ENCODE measurements at regions not wholly inside any gene's neighbourhood (a gene's known extent, or its start where the extent isn't known, plus 50 kb on each side); places are given as distances from the start of the nearest gene placed in this dataset.

DNA sequence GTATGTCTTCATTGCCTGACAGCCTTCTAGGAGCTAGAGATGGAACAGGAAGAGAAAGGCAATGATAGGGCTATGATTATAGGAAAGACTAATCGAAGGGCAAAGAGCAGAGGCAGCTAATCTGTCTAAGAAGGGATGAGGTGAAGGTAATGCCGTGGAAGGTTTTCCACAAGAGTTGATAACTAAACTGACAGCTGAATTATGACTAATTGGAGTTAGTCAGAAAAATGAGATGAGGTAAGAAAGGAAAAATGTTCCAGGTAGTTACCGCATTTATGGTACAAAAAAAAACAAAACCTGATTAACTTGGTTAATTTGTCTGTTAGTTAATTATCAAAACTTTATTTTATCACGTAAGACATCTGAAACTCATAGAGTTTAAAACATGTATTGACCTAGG, 260.3 kb downstream of the SLITRK6 start:
- no peak for DNase-seq (ENCODE audit: low spot score)

DNA sequence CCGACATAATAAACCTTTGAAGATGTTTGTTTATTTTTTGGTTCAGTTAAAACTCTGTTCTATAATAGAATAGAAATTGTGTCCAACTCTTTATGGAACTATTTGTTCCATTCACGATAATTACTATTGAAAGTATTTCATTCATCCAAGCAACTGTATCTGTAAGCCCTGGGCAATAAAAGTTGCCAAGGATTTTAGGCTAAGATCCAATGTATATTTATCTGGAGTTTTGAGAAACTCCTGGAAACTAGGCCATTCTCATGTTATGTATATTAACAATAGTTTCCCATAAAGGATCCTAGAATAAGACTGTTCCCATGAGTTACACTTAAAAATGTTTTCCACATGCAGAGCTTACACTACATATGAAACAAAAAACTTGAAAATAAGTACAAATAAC, 261.6 kb downstream of the SLITRK6 start:
- no peak for DNase-seq (ENCODE audit: low spot score)

DNA sequence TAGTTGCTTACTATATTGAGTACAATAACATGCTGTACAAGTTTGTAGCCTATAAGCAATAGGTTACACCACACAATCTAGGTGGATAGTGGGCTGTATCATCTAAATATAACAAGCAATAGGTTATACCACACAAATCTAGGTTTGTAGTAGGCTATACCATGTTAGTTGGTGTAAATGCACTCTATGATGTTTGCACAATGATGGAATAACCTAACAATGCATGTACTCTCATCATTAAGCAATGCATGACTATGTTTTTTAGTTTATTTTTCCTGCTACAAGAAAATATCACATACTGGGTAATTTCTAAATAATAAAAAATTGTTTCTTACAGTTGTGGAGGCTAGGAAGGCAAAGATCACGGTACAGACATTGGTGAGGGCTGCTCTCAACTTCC, 262.5 kb downstream of the SLITRK6 start:
- no peak for DNase-seq (ENCODE audit: low spot score)

DNA sequence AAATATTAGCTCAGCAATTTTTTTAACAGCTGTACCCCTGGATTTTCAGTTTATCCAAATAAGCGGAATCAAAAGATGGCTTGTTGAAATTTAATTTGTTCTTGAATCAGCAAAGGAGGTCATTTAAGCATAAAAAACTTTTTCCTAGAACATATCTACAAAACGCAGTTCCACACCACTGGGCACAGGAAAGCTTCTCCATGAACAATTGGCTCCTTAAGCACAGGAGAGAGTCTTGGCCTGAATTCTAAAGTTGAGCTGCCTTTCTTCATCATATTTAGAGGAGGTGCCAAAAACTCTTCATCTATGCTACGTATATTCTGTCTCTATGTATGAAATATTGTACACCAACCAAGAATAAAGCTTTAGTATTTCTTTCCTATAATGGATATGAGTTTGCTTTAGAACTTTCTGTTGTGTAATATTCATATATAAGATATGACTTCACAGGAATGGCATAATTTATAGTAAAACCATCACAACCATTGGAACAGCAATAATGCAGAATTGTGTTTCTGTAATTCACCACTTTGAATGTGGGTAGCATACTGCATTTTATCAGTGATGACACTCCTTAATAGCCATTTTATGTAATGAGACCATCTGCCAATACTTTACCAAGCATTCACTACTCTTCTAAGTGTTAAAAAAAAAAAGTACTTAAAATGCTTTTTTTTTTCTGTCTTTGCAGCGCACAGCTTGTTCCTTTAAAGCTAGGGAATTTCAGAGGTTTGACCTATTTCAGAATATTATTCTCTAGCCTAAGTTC, 263.7 kb downstream of the SLITRK6 start:
- no peak for DNase-seq (ENCODE audit: low spot score)

DNA sequence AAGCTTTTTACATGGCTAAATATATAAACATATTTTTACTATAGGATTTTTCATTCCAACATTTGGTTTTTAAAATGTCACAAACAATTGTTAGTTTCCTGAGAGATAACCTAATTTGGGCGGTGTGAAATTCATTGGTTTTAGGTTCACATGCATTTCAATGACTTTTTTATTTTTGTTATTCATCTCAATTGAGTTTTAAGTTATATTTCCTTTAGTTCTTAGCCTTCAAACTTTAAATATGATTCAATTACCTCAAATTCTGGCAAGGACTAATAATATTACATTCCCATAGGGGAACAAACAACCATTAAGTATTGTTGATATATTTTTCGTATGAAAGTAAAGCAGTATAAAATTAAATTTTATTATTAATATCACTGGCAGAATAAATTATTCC, 265.3 kb downstream of the SLITRK6 start:
- no peak for DNase-seq (ENCODE audit: low spot score)

DNA sequence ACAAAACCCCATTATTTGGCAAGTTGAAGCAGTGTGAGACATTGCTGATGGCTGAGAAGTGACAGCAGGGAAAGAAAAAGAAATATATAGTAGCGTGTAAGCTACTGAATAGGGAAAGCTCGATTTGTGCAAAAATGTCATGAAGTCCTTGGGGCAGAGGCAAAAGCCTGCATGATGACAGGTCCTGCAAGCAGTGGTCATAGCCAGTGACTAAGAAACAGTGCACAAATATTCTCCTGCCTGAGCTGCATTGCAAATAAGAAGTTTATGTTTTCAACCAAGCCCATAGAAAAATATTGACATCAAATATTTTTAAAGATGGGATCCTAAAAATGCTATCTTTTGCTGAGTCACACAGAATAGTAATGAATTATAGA, 270.0 kb downstream of the SLITRK6 start:
- no peak for DNase-seq (ENCODE audit: low spot score)

DNA sequence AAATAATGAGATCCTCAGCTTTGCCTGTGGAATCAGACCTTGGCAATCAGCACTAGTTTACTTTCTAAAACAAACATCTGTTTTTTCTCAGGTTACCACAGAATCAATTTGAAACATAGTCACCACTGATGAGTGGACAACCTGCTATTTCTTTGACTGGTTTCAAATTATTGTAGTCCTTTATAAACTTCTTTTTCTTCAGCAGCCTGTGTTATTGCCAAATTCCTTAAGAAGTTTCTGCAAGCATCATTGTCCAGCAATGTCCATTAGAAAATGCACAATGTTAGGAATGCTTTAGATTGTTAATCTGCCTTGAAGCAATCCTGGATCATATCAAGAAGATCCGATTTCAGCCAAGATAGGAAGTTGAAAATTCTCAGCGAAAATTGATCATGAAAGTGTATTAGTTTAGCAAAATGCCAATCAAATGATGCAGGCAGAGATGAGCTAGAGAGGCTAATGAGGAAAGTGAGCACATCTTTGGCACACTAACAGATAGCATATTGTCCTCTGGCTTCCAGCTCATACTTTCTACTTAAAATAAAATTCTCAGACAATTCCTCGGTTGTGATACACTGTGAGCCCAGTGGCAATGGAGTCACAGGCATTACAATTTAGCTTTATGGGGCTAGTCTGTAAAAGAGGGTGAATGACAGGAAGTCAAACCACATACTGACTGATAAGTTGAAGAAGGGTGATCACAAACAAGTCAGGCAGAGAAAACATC, 270.6 kb downstream of the SLITRK6 start:
- DNase-seq (ENCODE audit: low spot score) = peak; percentile 13

DNA sequence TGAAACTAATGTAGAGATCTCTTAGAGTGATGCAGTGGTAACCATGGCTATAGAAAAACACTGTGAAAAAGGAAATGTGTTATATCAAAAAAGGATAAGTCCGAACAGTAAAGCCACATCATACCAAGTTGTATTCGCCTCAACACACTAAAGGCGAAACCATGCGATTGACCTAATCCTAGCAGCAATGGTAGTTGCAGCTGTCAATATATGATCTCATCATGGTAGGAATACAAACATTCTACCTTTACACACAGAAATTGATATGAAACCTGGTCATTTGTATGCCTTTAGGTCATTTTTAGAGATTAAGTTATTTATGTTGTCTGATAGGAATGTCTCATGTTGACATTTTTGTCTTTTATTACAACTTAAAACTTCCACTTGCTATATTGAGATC, 271.9 kb downstream of the SLITRK6 start:
- no peak for DNase-seq (ENCODE audit: low spot score)

DNA sequence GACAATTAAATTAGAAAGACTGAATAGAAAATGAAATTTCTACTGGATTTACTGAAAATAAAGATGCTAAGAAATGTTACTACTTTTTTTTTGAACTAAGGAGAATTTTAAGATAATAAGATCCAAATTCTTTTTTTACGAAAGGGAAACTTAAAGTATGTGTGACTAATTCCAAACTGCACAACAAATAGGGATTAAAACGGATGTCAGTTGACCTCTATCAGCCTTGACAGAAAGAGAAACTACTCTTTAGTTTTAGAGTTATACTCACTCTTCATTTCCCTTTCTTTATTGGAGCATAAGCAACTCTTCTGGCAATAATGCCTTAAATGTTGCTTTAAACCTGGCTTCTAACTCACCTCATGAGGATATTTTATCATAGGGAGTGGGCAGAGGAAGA, 273.8 kb downstream of the SLITRK6 start:
- DNase-seq (ENCODE audit: low spot score) = no peak

DNA sequence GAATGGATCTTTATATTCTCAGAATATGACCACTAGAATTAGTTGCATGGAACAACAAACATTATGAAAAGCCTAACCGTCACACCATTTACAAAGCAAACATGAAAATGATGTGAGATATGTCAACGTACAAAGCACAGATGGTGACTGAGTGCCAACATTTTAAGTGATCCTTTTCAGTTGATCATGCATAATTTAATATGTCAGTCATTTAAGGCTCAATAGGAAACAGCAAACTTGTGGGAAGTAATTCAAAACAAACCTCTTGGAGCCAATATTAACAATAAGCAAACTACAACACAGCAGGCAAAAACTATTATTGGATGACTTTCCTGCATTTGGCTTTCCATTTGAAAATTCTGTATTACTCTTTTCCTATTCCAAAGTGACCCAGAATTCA, 277.6 kb downstream of the SLITRK6 start:
- DNase-seq (ENCODE audit: low spot score) = no peak

DNA sequence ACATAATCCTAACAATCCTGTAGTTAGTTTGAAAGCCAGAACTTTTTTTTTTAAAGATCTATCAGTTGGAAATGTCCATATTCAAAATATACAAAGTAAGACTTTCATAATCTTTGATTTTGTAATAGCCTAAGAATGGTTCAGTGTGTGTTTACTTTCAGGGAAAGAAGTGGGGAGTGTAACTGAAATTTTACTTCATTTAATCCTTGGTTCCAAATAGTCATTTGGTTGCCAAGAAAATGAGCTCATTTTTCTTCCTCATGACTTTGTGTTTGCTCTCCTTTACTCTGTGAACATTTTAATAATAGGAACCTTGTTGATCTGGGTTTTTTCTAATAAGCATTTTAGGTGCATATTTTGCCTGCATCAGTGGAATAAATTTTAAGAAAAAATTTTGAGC, 278.8 kb downstream of the SLITRK6 start:
- DNase-seq (ENCODE audit: low spot score) = no peak

DNA sequence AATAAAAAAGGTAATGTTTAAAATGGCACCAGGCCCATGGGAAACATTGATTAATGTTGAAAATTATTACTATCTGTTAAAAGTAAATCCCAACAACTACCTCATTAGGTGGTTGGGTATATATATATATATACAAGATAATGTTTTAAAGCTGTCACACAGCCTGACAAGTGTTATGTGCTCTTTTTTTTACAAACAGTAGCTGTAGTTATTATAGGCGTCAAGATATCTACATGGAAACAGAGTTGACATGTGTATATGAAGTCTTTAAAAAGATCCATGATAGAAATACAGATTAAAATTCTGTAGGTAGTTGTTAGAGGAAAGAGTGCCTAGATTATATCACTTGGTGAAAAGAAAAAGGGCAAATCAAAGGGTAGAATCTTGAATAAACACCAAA, 279.9 kb downstream of the SLITRK6 start:
- DNase-seq (ENCODE audit: low spot score) = no peak

DNA sequence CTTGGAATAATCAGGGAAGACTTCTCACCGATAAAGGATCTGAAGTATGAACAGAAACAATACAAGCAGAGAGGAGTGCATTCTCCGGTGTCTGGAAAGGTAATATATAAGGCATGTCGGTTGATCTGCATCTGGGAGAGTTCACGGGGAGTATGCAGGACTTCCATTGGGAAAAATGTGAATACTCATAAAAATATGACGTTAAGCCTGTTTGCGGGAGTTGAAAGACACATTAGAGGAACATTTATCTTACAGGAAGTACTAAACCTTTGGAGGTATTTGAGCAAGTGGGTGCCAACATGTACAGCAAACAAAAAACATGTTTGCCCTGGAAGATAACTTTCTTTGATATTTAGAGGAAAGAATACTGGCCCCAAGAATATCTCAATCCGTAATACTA, 286.8 kb downstream of the SLITRK6 start:
- DNase-seq (ENCODE audit: low spot score) = no peak

DNA sequence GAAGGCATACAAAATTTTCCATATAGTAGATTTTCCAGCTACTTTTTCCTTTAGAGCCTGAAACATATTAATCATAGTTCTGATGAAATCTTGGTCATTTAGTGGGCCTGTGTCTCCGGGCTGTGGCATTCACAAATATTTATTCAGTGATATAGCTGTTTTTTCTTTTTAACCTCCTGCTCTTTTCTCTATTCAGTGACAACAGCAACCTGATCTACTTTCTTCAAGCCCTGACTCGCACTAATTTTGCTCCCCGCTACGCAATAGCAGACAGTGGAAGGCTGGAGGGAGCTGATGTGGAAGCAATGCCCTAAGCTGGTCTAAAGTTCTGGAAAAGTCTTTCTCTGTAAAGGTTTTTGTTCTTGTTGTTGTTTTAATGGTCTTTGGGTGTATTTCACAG, 289.7 kb downstream of the SLITRK6 start:
- no peak for DNase-seq (ENCODE audit: low spot score)

DNA sequence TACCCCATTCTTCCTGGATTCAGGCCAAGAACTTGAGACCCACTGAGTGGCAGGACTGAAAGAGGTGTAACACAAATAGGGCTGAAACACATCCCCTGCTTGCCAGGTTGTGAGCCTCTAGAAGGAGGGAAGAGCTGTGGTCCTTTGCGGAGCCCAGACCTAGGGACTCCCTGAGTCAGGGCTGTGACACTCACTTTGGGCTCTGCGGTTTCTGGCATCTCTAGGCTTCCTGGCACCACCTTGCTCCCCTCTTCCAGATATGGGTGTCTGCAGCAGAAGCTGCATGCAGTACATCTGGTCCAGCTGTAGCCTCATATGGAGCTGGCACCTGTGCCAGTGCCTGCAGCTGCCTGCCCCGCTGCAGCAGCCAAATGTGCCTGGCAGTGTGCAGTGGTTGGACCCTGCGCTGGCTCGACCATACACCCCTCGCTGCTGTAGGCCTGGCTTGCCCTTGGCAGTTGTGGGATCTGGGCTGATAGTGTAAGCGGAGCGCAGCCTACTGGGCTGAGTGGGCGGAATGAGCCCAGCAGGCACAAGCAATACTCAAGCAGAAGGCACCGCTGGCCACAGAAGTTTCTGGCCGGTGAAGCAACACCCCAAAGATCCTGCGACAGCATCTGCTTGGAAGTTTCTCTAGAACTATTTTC, 290.4 kb downstream of the SLITRK6 start:
- no peak for DNase-seq (ENCODE audit: low spot score)

DNA sequence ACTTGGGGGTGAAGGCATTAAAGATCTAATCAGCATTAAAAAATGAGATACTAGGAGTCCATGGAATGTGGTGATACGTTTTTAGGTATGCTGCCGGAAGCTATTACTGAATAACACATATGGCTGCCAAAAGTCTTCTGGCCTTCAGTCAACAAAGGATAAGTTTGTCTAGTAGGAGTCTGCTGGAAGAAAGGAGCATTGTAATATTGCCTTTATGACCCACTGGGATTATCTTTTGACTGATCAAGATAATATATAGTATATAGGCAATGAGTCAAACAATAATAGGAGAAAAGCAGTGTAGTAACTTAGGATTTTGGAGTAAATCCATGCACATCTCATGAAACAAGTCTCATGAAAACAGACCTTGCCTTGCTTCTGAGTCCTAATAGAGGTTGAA, 295.4 kb downstream of the SLITRK6 start:
- DNase-seq (ENCODE audit: low spot score) = peak; percentile 73

DNA sequence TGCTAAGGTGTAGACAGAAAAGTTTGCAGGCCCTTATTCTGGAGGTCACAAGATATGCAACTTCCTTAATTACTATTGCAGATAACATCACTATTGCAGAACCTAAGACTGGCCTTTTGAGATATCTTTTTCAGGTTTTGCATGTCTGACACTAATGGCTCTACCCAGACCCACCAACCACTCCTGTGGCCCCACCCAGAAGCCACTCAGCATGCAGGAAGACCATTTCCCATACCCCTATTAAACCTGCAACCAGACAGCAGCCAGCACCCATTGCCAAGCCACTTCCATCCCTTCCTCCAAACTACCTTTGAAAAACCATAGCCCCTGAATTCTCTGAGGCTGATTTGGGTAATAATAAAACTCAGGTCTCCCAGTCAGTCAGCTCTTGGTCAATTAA, 297.6 kb downstream of the SLITRK6 start:
- DNase-seq (ENCODE audit: low spot score) = no peak

DNA sequence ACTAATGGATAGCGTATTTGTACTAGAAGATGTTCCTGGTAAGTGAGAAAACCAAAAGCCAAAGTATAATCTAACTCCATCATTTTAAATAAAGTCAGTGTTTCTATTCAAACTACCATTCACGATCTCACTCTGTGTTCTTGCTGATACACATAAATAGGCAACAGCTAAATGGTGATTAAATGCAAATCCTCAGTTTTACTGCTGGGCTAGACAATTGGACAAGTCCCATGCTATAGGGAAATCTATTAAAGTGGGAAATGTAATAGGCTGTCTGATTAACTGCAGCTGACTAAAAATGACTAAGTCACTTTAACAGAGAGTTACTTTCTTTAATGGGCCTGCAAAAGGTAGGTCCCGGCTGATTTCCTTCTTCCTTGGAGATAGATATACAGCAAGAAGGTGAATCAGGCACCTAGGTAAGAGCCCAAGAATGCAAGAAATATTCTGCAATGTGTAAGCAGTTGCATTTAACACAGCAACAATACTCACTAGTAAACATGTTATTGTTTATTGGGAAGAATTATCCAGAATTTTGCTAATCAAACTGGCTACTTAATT, 298.4 kb downstream of the SLITRK6 start:
- no peak for DNase-seq (ENCODE audit: low spot score)

DNA sequence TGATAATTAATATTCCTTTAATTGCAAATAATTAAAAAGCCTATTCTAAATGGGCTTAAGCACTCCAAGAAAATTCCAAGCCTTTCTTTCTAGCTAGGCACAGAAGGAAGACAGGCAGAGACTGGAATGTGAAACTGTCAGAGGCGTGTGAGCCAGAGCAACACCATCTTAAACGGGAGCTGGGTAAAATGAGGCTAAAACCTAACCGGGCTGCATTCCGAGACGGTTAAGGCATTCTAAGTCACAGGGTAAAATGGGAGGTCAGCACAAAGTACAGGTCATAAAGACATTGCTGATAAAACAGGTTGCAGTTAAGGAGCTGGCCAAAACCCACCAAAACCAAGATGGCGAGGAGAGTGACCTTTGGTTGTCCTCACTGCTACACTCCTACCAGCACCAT, 300.4 kb downstream of the SLITRK6 start:
- DNase-seq (ENCODE audit: low spot score) = no peak

DNA sequence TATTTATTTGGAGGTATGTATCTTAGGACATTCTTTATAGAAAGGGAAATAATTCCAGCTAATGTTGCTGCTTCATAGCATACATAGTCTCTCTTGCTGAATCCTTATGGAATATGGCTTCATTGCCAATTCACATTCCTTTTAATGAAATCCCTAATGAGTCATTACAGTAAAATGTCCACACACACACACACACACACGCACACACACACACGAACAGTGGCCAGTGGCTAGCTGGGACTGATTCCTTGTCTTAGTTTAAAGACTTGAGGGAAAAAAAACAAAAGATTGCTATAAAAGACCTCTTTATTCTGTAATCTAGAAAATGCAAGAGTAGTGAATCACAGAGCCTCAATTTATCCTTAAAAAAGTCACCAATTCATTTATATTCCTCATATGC, 301.6 kb downstream of the SLITRK6 start:
- DNase-seq (ENCODE audit: low spot score) = peak; percentile 83

DNA sequence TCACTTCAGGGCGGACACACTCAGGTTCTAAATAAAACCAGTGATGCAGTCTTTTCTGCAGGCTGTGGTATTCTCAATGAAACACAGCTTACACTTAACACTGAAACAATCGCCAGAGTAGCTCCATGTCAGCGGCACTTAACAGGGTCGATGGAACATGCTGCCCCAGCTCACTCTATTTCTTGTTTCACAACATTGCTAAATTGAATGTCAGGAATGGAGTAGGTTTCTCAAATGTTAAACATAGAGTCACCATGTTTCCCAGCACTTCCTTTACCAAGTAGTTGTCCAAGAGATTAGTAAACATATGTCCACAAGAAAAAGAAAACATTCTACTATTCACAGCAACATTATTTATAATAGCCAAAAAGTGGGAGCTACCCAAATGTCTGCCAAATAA, 306.9 kb downstream of the SLITRK6 start:
- no peak for DNase-seq (ENCODE audit: low spot score)

DNA sequence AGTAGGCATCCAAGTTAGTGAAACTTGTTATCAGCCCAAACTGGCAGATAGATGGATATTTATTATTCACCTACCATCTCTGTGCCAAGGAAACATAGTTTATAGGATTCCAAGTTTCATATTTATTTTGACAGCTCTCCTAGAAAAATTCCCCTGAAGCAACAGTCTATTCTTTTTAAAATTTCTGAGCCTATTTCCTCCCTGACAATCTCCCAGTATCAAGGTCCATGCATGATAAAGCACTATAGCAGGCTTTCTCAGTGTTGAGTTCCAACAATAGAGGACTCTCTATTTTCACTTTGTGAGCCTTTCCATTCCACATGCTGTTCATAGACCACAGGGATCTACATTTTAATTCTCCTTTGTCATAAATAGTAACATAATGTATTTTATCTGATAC, 312.6 kb downstream of the SLITRK6 start:
- no peak for DNase-seq (ENCODE audit: low spot score)

DNA sequence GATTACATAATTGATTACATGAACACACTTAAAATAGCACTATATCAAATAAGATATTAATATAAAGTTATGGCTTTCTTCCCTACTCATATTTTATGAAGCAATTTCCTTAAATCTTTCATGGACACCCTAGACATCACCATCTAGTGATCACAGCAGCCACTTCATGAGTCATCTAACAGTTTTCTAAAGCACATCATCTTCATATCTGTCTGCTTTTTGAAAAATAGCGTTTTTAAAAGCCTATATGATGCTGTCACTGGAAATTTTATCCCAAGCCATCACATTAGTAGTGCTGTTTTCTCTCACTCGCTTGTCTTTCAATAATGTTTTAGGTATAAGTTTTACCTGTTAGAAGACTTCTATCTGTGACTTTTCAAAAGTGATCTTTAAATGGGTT, 326.1 kb downstream of the SLITRK6 start:
- DNase-seq (ENCODE audit: low spot score) = no peak

Measured in A172 (cell line).